NCI-H345 treated with DMSO at 0.1 percent for 48 hours (cell line): ENCODE measurements at regions not wholly inside any gene's neighbourhood (a gene's known extent, or its start where the extent isn't known, plus 50 kb on each side); places are given as distances from the start of the nearest gene placed in this dataset.

Experiments used
- DNase-seq: peaks from one replicate; lab custom pipeline; 2025; ENCODE audit not compliant: unreplicated experiment; lab: John Stamatoyannopoulos, UW

DNA sequence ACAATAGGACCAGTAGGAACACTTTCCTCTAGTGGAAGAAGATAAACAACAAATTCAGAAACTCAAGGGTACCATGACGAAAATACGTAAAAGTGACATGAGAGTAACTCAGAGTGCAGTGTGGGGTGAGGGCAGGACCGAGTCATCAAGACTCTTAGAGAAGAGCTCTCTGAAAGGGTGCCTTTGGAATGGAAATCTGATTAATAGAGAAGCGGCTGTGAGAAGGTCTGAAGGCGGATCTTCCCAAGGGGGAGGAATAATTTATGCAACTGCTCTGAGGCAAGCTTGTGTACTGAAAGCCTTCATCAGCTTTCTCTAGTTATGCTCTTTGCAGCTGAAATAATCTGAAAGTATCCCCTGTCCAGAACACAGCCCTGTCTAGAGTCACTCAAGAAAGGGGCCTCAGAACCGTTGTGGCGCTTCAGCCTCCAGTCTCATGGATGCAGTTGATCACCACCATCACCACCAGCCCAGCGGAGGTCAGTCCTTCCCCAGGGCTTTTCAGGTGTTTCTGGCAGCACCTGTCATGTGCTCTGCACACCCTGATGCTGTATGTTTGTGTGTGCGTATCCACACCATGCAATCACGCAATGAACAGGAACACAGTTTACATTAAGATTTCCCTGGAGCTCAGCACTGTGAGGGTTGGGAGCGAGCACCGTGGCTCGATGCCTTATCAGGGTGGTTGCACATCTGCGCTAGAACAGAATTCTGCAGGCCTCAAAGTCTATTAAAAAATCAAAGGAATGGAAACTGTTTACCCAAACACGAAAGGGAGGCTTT lies 396.5 kb downstream of the SMOC2 start:
- DNase-seq, result peak; percentile 27

DNA sequence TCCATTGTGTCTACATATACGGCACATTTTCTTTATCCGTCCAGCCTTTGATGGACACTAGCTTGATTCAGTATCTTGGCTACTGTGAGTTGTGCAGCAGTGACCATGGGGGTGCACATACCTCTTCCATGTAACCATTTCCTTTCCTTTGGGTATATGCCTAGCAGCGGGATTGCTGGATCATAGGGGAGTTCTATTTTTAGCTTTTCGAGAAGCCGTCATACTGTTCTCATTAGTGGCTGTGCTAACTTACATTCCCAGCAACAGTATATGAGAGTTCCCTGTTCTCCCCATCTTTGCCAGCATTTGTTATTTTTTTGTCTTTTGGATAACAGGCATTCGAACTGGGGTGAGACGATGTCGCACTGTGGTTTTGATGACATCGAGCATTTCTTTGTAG lies 395.0 kb downstream of the SMOC2 start:
- no peak for DNase-seq

GRCh38 chr6:168834801-168835200 lies 393.8 kb downstream of the SMOC2 start:
- DNase-seq, result no peak

- no peak for DNase-seq
These were observed 393.1 kb downstream of the SMOC2 start for GRCh38 chr6:168834042-168834587.

GRCh38 chr6:168828800-168829199 lies 387.8 kb downstream of the SMOC2 start:
- DNase-seq, result no peak

DNA sequence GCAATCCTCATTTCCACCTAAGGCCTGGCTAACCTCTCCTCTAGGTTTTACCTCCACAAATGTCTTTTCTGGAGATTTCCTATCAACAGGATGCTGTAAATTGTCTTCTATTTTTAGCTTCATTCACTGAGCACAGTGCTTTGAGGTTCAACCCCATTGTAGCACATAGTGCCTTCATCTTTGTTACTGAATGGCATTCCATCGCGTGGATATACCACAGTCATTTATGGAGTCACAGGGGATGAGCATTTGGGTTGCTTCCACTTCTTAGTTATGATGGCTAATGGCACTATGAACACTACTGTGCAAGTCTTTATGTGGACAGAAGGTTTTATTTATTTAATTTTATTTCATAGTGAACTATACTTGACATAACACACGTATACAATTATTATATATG lies 387.1 kb downstream of the SMOC2 start:
- DNase-seq, result no peak

- no peak for DNase-seq
These were observed 386.5 kb downstream of the SMOC2 start for GRCh38 chr6:168827586-168827871.

GRCh38 chr6:168826726-168827585 lies 386.0 kb downstream of the SMOC2 start:
- peak; percentile 71 for DNase-seq

DNA sequence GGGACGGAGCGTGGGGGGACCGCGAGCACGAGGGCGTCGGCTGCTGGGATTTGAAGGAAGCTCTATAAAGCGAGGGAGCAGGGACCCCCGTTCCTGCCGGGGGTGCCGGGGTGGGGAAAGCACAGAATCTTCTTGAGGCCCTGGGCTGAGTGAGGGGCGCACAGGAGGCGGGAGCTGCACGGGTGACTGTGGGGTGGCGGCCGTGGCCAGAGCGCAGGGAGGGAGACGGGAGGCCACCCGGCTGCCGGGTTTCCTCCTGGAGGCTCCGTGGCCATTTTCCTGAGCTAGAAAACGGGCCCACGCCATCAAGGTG lies 385.1 kb downstream of the SMOC2 start:
- no peak for DNase-seq

DNA sequence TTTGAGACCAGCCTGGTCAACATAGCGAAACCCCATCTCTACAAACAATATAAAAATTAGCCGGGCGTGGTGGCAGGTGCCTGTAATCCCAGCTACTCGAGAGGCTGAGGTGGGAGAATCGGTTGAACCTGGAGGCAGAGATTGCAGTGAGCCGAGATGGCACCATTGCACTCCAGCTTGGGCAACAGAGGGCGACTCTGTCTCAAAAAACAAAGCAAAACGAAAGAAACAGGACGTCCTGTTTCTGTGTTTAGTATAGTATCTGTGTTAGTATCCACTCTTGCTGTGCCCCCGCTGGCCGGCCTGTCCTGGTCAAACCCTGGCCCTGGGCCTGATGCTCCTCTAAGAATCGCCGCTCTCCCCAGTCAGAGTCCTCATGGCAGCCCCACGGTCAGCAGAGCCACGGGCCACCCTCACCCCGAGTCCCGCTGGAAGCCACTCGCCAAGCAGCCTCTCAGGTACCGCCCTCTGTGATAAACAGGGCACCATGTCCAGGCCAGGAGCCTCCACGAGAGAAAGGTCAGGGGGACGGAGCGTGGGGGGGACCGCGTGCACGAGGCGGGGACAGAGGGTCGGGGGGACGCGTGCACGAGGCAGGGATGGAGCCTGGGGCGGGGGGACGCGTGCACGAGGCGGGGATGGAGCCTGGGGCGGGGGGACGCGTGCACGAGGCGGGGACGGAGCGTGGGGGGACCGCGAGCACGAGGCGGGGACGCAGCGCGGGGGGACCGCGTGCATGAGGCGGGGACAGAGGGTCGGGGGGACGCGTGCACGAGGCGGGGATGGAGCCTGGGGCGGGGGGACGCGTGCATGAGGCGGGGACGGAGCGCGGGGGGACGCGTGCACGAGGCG lies 384.5 kb downstream of the SMOC2 start:
- DNase-seq, result no peak

DNA sequence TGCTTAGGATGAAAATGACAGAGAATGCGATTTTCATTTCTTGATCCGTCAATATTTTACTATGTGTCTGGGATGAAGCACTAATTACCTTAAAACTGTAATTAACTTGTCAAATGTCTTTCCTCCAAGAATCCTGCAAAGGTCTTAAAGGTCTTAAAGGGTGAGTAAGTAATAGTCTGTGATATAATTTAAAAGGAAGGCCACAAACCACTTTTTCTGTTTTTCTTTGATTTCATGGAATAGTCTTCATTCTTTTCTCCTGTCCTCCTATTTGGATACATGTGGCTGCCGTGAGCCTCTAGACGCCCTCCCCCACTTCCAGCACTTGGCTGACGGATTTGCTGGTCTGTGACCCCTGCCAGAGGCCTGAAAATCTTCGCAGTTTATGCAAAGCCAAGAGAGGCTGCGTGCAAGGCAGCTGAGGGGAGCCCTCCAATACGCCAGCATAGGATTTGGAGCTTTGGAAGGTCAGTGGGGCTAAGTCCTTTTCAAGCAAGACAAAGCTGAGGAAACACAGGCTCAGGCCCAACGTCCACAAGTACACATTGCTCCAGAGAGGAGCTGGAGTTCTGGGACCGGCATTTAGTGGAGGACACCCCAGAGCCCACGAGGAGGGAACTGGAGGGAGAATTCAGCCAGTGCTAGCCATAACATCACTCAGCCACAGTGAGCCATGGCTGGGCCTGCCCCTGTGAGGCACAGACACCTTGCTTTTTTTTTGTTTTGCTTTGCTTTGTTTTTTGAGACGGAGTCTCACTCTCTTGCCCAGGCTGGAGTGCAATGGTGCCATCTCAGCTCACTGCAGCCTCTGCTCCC lies 382.6 kb downstream of the SMOC2 start:
- DNase-seq, result no peak

- no peak for DNase-seq
These were observed 381.4 kb downstream of the SMOC2 start for GRCh38 chr6:168822376-168822775.

DNA sequence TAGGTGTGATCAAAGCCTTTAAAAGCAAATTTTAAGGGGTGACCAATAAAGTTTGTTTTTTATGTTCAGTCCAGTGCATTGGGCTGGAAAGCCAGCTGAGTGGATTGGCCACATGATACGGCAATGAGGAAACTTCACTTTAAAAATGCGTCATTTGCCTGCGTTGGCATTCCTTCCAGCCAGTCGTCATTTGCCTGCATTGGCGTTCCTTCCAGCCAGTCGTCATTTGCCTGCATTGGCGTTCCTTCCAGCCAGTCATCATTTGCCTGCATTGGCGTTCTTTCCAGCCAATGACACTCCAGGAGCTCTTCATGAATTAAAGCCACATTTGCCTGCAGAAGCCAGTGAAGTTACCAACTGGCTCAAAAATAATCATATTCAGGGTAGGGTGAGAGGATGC lies 378.6 kb downstream of the SMOC2 start:
- DNase-seq, result no peak

GRCh38 chr6:168817558-168818159 lies 376.7 kb downstream of the SMOC2 start:
- DNase-seq, result no peak

- DNase-seq, result no peak
These were observed 374.2 kb downstream of the SMOC2 start for GRCh38 chr6:168815229-168815628.

DNA sequence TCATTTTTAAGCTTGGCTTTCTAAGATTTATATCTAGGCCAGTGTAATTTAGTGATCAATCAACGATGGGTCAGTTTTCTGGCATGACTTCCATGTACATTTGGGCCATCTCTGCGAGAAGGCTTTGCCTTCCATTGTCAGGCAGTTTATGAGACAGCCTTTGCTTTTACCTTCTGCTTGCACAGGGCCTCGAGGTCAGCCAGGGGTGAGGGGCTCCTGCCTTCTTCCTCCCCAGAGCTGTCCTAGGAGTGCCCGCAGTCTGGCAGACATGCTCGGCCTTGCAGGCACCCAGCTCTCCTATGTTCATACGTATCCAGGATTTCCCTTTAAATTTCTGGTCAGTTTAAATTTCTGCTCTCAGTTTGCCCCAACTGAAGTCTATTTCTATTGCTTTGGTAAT lies 367.2 kb downstream of the SMOC2 start:
- DNase-seq, result no peak

DNA sequence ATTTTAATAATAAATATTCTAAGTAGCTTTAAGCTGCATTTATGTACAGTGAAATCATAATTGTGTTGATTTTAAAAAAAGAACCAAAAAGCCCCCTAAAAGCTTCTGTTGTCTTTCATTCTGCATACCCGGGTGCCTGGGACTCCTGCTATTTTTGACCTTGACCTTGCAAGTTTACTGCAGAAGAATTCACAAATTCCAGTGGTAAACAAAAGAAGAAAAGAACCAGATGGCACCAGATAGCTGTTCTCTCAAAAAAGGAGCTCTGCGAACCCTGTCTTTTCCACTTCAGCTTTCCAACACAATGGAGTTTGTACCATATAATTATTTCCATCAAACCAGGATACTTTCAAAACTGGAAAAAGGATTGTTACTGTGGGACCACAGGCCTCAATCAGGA lies 363.3 kb downstream of the SMOC2 start:
- no peak for DNase-seq

DNA sequence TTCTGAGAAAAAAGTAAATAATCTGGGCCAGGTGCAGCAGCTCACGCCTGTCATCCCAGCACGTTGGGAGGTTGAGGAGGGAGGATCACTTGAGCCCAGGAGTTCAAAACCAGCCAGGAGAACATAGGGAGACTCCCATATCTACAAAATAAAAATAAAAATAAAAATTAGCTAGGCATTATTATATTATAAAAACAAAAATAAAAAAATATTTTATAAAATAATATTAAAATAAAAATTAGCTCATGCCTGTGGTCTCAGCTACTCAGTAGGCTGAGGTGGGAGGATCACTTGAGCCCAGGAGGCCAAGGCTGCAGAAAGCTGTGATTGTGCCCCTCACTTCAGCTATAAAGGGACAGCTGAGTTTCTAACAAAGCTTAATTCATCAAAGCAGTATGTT lies 362.9 kb downstream of the SMOC2 start:
- DNase-seq, result no peak

DNA sequence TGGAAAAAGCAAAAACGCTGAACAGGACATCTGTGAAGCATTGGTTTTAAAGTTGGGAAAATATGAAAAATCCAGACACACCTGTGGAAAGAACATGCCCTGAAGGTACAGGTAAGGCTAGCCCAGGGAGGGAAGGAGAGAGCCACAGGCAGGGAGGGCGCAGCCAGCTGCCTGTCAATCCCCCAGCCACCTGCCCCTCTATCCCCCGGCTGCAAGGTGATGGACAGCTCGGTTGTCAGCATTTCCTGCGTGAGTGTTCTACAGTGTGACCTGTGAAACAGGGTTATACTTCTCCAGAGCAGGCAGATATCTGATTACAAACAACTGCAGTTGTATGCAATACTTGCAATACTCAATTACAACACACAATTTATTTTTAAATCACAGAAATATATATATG lies 358.1 kb downstream of the SMOC2 start:
- DNase-seq, result no peak

- DNase-seq, result no peak
These were observed 355.1 kb downstream of the SMOC2 start for GRCh38 chr6:168796106-168796505.
